GM12865 (cell line): ENCODE measurements at regions not wholly inside any gene's neighbourhood (a gene's known extent, or its start where the extent isn't known, plus 50 kb on each side); places are given as distances from the start of the nearest gene placed in this dataset.
"Not testable (repeated sequence)": the region's sequence is repeated elsewhere in the genome, so short reads cannot be mapped to it uniquely, and the experiment has no call there.

Source experiments
- DNase-seq: peaks from one replicate; pipeline ENCODE4 v3.0.0; 2010; ENCODE audit warnings: low read depth
- H3K4me3 ChIP-seq: 2 replicates; pipeline ENCODE4 v1.5.1; 2011; ENCODE audit warnings: mild to moderate bottlenecking, low read depth, low read length, control low read depth
- CTCF ChIP-seq: IDR thresholded peaks from 2 replicates; pipeline ENCODE4 v1.5.1; 2011; ENCODE audit warnings: low read length, control low read depth, low read depth, inconsistent platforms; ENCODE audit not compliant: insufficient read depth; ENCODE audit errors: missing control alignments

GRCh38 chr4:158122501-158122900, 50.3 kb downstream of the GASK1B start:
- no peak overlapping the region for H3K4me3 ChIP-seq
- TF ChIP-seq CTCF = no peak
- no peak for DNase-seq

GRCh38 chr4:158121161-158121579, 51.7 kb downstream of the GASK1B start:
- DNase-seq = no peak

GRCh38 chr4:158120645-158121151, 52.1 kb downstream of the GASK1B start:
- not testable (repeated sequence) for DNase-seq, H3K4me3 ChIP-seq

More at GRCh38 chr4:158121161-158121579, 51.7 kb downstream of the GASK1B start:
- no peak overlapping the region for H3K4me3 ChIP-seq
- TF ChIP-seq CTCF = no peak

GRCh38 chr4:158112611-158113010, 60.2 kb downstream of the GASK1B start:
- no peak overlapping the region for H3K4me3 ChIP-seq
- no peak for DNase-seq
- TF ChIP-seq CTCF = no peak

- H3K4me3 ChIP-seq = no peak overlapping the region
- TF ChIP-seq CTCF = no peak
- DNase-seq = no peak
Measured at GRCh38 chr4:158111241-158111640, 61.6 kb downstream of the GASK1B start.

GRCh38 chr4:158102904-158103303, 69.9 kb downstream of the GASK1B start:
- no peak for DNase-seq
- no peak overlapping the region for H3K4me3 ChIP-seq
- no peak for TF ChIP-seq CTCF

- H3K4me3 ChIP-seq = no peak overlapping the region
- TF ChIP-seq CTCF = no peak
- no peak for DNase-seq
Measured at GRCh38 chr4:158099686-158100085, 73.1 kb downstream of the GASK1B start.
